Right lobe of liver (tissue), 4 donors: ENCODE measurements at regions not wholly inside any gene's neighbourhood (a gene's known extent, or its start where the extent isn't known, plus 50 kb on each side); places are given as distances from the start of the nearest gene placed in this dataset.

Source experiments
- POLR2A ChIP-seq: fragments of 450-650 bp; IDR thresholded peaks from one replicate; pipeline ENCODE4 v1.6.1; 2017; ENCODE audit warnings: antibody characterized with exemption, mild to moderate bottlenecking
- TF ChIP-seq, protein P1 (sequence below), 4 donors: fragments of 200-600 bp in 3 of 4; fragments of 450-650 bp in 1 of 4; IDR thresholded peaks; one replicate each; pipeline versions ENCODE4 v1.5.1 to v1.8.0; 2016 to 2022; ENCODE audit warnings: antibody characterized with exemption in 4 of 4, mild to moderate bottlenecking in 2 of 4
- donor health status: DM: no; HTN: no; CAD: no.
- donor health status: DM: no; HTN: no; CAD: no.
- donor health status: DM: no; HTN: yes; CAD: no.

DNA sequence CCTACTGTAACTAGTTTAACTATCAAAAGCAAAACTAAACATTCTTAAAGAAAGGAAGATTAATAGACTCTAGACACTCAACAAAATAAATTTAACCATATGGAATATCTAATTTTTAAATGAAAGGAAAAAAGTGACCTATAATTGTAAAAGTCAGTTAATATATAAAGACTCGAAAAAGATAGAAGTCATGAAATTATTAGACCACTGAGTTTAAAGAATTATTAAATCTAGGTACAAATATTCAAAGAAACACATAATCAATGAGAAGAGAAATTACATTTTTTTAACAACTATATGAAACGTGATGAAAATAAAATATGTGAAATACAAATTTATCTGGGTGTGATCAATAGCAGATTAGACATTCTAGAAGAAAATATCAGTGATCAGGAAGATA is 706.8 kb upstream of the PCDH20 start:
- TF ChIP-seq POLR2A = no peak
- TF ChIP-seq, protein P1, sequence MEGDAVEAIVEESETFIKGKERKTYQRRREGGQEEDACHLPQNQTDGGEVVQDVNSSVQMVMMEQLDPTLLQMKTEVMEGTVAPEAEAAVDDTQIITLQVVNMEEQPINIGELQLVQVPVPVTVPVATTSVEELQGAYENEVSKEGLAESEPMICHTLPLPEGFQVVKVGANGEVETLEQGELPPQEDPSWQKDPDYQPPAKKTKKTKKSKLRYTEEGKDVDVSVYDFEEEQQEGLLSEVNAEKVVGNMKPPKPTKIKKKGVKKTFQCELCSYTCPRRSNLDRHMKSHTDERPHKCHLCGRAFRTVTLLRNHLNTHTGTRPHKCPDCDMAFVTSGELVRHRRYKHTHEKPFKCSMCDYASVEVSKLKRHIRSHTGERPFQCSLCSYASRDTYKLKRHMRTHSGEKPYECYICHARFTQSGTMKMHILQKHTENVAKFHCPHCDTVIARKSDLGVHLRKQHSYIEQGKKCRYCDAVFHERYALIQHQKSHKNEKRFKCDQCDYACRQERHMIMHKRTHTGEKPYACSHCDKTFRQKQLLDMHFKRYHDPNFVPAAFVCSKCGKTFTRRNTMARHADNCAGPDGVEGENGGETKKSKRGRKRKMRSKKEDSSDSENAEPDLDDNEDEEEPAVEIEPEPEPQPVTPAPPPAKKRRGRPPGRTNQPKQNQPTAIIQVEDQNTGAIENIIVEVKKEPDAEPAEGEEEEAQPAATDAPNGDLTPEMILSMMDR (IDR thresholded peaks at IDR 0.05) = no peak
